ENCODE measurements at regions not wholly inside any gene's neighbourhood (a gene's known extent, or its start where the extent isn't known, plus 50 kb on each side); places are given as distances from the start of the nearest gene placed in this dataset.

DNA sequence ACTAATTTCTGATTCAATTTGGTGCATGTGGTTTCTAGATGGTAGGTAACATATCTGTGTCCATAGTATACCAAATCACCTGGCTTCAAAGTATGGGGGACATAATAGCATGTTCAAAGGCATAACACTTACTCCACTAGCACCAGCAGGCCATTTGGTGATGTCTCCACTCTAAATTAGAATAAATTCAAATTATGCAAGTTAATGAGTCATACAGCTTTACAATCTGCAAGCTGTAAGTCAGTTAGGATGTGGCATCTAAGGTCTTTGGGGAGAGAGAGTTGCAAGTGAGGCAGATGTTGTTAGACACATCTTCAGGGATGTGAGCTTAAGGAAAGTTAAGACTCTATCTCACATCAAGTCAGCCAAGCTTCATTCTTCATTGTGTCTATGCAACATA is 506.4 kb upstream of the GRM3 start:
- TF ChIP-seq, protein P1, sequence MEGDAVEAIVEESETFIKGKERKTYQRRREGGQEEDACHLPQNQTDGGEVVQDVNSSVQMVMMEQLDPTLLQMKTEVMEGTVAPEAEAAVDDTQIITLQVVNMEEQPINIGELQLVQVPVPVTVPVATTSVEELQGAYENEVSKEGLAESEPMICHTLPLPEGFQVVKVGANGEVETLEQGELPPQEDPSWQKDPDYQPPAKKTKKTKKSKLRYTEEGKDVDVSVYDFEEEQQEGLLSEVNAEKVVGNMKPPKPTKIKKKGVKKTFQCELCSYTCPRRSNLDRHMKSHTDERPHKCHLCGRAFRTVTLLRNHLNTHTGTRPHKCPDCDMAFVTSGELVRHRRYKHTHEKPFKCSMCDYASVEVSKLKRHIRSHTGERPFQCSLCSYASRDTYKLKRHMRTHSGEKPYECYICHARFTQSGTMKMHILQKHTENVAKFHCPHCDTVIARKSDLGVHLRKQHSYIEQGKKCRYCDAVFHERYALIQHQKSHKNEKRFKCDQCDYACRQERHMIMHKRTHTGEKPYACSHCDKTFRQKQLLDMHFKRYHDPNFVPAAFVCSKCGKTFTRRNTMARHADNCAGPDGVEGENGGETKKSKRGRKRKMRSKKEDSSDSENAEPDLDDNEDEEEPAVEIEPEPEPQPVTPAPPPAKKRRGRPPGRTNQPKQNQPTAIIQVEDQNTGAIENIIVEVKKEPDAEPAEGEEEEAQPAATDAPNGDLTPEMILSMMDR (IDR thresholded peaks at IDR 0.05; ENCODE audit: low read length), result no peak
- TF ChIP-seq EZH2 (IDR thresholded peaks at IDR 0.05; ENCODE audit: borderline replicate concordance, low read length), result no peak
- no peaks in the 10 kb centered on the region; the same call in 1 of the 2 replicates for H3K9me2 ChIP-seq (ENCODE audit: low read depth, low read length)
- H3K36me3 ChIP-seq (ENCODE audit: insufficient read depth, low read length), result no peaks in the 10 kb centered on the region
- H3K27ac ChIP-seq (ENCODE audit: low read depth, low read length, poor library complexity, severe bottlenecking), result no peak overlapping the region
- H3F3A ChIP-seq (ENCODE audit: insufficient read depth, low read length), result no peaks in the 10 kb centered on the region
- H3K4me2 ChIP-seq (ENCODE audit: low read length), result no peak overlapping the region
- H3K4me3 ChIP-seq (ENCODE audit: low read depth, low read length, poor library complexity, severe bottlenecking), result no peak overlapping the region
- no peaks in the 10 kb centered on the region for H4K20me1 ChIP-seq (ENCODE audit: insufficient read depth, low read length)
- H3K27me3 ChIP-seq (ENCODE audit: insufficient read depth, low read length), result no peaks in the 10 kb centered on the region
- no peak overlapping the region for H2AFZ ChIP-seq (ENCODE audit: low read length)
- no peaks in the 10 kb centered on the region for H3K4me1 ChIP-seq (ENCODE audit: insufficient read depth, low read length, severe bottlenecking)
- H3K9me3 ChIP-seq (ENCODE audit: low read length), result no peaks in the 10 kb centered on the region
- no peaks in the 10 kb centered on the region for H3K79me2 ChIP-seq (ENCODE audit: insufficient read depth, low read length)
- H3K9ac ChIP-seq (ENCODE audit: low read length), result no peak overlapping the region

DNA sequence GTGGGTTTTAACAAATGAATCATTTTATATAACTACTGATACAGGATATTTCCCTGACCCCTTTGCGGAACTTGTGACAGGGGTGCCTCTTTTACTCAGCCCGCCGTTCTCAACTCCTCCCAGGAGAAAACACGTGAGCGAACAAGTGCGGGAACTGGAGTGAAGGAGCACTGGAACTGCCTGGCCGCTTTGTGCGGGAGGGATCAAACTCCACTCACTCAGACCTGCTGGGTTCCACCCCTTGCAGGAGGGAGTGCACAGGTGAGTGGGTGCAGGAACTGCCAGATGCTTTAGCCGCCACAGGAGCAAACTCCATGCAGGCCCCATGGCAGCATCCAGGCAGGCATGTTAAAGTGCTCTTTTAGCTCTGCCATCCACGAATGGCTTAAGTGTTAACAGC is 513.4 kb upstream of the GRM3 start:
- H3K79me2 ChIP-seq (ENCODE audit: insufficient read depth, low read length), result no peaks in the 10 kb centered on the region
- H3K4me1 ChIP-seq (ENCODE audit: insufficient read depth, low read length, severe bottlenecking), result no peaks in the 10 kb centered on the region
- no peaks in the 10 kb centered on the region for H3F3A ChIP-seq (ENCODE audit: insufficient read depth, low read length)
- TF ChIP-seq, protein P1 (IDR thresholded peaks at IDR 0.05; ENCODE audit: low read length), result no peak
- TF ChIP-seq EZH2 (IDR thresholded peaks at IDR 0.05; ENCODE audit: borderline replicate concordance, low read length), result no peak
- no peak overlapping the region for H3K9ac ChIP-seq (ENCODE audit: low read length)
- H3K9me3 ChIP-seq (ENCODE audit: low read length), result no peaks in the 10 kb centered on the region
- H3K4me2 ChIP-seq (ENCODE audit: low read length), result no peak overlapping the region
- no peaks in the 10 kb centered on the region for H3K27me3 ChIP-seq (ENCODE audit: insufficient read depth, low read length)
- no peak overlapping the region for H2AFZ ChIP-seq (ENCODE audit: low read length)
- H3K9me2 ChIP-seq (ENCODE audit: low read depth, low read length), result no peaks in the 10 kb centered on the region; the same call in 1 of the 2 replicates
- H3K4me3 ChIP-seq (ENCODE audit: low read depth, low read length, poor library complexity, severe bottlenecking), result no peak overlapping the region
- no peak overlapping the region for H3K27ac ChIP-seq (ENCODE audit: low read depth, low read length, poor library complexity, severe bottlenecking)
- no peaks in the 10 kb centered on the region for H3K36me3 ChIP-seq (ENCODE audit: insufficient read depth, low read length)
- H4K20me1 ChIP-seq (ENCODE audit: insufficient read depth, low read length), result no peaks in the 10 kb centered on the region

DNA sequence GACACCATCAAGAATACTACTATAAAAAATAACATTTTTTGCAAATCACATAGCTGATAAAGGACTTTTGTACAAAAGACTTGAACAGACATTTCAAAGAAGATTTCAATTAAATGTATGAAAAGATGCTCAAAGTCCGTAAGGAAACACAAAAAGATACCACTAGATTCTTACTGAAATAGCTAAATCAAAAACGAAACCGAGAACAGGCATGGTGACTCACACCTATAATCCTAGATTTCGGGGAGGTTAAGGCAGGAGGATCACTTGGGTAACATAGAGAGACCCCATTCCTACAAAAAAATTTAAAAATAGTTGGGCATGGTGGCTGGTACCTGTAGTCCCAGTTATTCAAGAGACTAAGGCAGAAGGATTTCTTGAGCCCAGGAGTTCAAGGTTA is 520.2 kb upstream of the GRM3 start:
- no peak overlapping the region for H2AFZ ChIP-seq (ENCODE audit: low read length)
- no peaks in the 10 kb centered on the region for H3K27me3 ChIP-seq (ENCODE audit: insufficient read depth, low read length)
- H3F3A ChIP-seq (ENCODE audit: insufficient read depth, low read length), result no peaks in the 10 kb centered on the region
- H3K9ac ChIP-seq (ENCODE audit: low read length), result no peak overlapping the region
- no peaks in the 10 kb centered on the region for H4K20me1 ChIP-seq (ENCODE audit: insufficient read depth, low read length)
- no peaks in the 10 kb centered on the region for H3K4me1 ChIP-seq (ENCODE audit: insufficient read depth, low read length, severe bottlenecking)
- H3K9me2 ChIP-seq (ENCODE audit: low read depth, low read length), result no peaks in the 10 kb centered on the region
- H3K4me3 ChIP-seq (ENCODE audit: low read depth, low read length, poor library complexity, severe bottlenecking), result no peak overlapping the region
- no peak overlapping the region for H3K4me2 ChIP-seq (ENCODE audit: low read length)
- no peaks in the 10 kb centered on the region for H3K36me3 ChIP-seq (ENCODE audit: insufficient read depth, low read length)
- H3K27ac ChIP-seq (ENCODE audit: low read depth, low read length, poor library complexity, severe bottlenecking), result no peak overlapping the region
- H3K9me3 ChIP-seq (ENCODE audit: low read length), result no peaks in the 10 kb centered on the region
- no peaks in the 10 kb centered on the region for H3K79me2 ChIP-seq (ENCODE audit: insufficient read depth, low read length)
- no peak for TF ChIP-seq EZH2 (IDR thresholded peaks at IDR 0.05; ENCODE audit: borderline replicate concordance, low read length)
- TF ChIP-seq, protein P1 (IDR thresholded peaks at IDR 0.05; ENCODE audit: low read length), result no peak

All from OCI-LY1 (cell line).